ENCODE measurements at regions not wholly inside any gene's neighbourhood (a gene's known extent, or its start where the extent isn't known, plus 50 kb on each side); places are given as distances from the start of the nearest gene placed in this dataset.

- TF ChIP-seq NFYA (IDR thresholded peaks at IDR 0.05; ENCODE audit: borderline replicate concordance, low read depth, low read length) (no peak), NR2C1 (IDR thresholded peaks at IDR 0.05) (no peak), POLR2AphosphoS2 (IDR thresholded peaks at IDR 0.05; ENCODE audit: low read depth, low read length) (no peak), BCL3 (IDR thresholded peaks at IDR 0.05; ENCODE audit: borderline replicate concordance, insufficient read depth, low read depth, low read length, poor library complexity, severe bottlenecking) (no peak), EZH2 (IDR thresholded peaks at IDR 0.05; ENCODE audit: borderline replicate concordance, control insufficient read depth, low read depth, low read length) (no peak), MTA2 (IDR thresholded peaks at IDR 0.05; ENCODE audit: low read depth) (no peak), ZBTB11 (CRISPR knock-in tag; IDR thresholded peaks at IDR 0.05) (no peak), ZBED1 (IDR thresholded peaks at IDR 0.05; ENCODE audit: borderline replicate concordance) (no peak)
These were observed 2191.5 kb upstream of the PCDH20 start (continued) for GRCh38 chr13:63607153-63607552.

GRCh38 chr13:63605962-63606361 is 2190.3 kb upstream of the PCDH20 start:
- FAIRE-seq, result no peak
- POLR2A ChIA-PET, result no interaction called here
- ATAC-seq, result no peak
- no peak for TF ChIP-seq SIX5 (IDR thresholded peaks at IDR 0.05; ENCODE audit: low read depth, low read length, severe bottlenecking)
- TF ChIP-seq GABPA (IDR thresholded peaks at IDR 0.05; ENCODE audit: low read depth), result no peak
- no peak for TF ChIP-seq RAD21 (IDR thresholded peaks at IDR 0.05; ENCODE audit: insufficient read depth, low read depth, low read length)
- no peak for TF ChIP-seq RELB (IDR thresholded peaks at IDR 0.05; ENCODE audit: low read depth)
- TF ChIP-seq STAT3 (IDR thresholded peaks at IDR 0.05; ENCODE audit: low read depth, low read length), result no peak
- no peak for TF ChIP-seq EP300 (IDR thresholded peaks at IDR 0.05; ENCODE audit: borderline replicate concordance in 1 of 2, control insufficient read depth in 1 of 2, low read depth in 2 of 2, low read length in 2 of 2)
- TF ChIP-seq STAT1 (conservative IDR thresholded peaks at IDR 0.05), result no peak
- TF ChIP-seq ATF7 (IDR thresholded peaks at IDR 0.05; ENCODE audit: low read depth), result no peak
- no peak for TF ChIP-seq SUZ12 (IDR thresholded peaks at IDR 0.05; ENCODE audit: unreplicated experiment)
- TF ChIP-seq ATF3 (IDR thresholded peaks at IDR 0.05; ENCODE audit: borderline replicate concordance, extremely low read depth, low read depth, low read length), result no peak

More at GRCh38 chr13:63605962-63606361, 2190.3 kb upstream of the PCDH20 start:
- no peaks in the 10 kb centered on the region; the same call in 2 of the 3 replicates for H3K9me3 ChIP-seq (replicated peaks; ENCODE audit: control insufficient read depth, insufficient read depth, low read length)
- ChIA-PET RAD21 (ENCODE audit: unreplicated experiment) (no interaction called here), SMC1A (ENCODE audit: uncharacterized antibody, unreplicated experiment) (no interaction called here), CTCF (no interaction called here)
- no peak overlapping the region for H3K9ac ChIP-seq (ENCODE audit: control insufficient read depth, insufficient read depth, low read length)
- H3K27me3 ChIP-seq (replicated peaks in 1 of 2; ENCODE audit: control insufficient read depth in 2 of 2, insufficient read depth in 2 of 2, low read length in 1 of 2), result no peaks in the 10 kb centered on the region
- no peak overlapping the region for H3K4me2 ChIP-seq (ENCODE audit: control insufficient read depth, insufficient read depth)
- no TSS peak for BruUV-seq (replicated peaks)
- no peaks in the 10 kb centered on the region for H3K79me2 ChIP-seq (ENCODE audit: control insufficient read depth, insufficient read depth, low read length)
- in situ Hi-C loops (cut with MboI) (no loop called here), intact Hi-C loops (cut with micrococcal nuclease; ENCODE audit: unreplicated experiment) (no loop called here)
- H4K20me1 ChIP-seq (ENCODE audit: control insufficient read depth, insufficient read depth), result no peaks in the 10 kb centered on the region
- no peak overlapping the region for H2AFZ ChIP-seq (ENCODE audit: control insufficient read depth, low read depth, low read length)
- H3K4me1 ChIP-seq (ENCODE audit: control insufficient read depth, insufficient read depth, low read length), result no peaks in the 10 kb centered on the region
- DNase-seq (ENCODE audit: low read depth, low spot score), result no peak
- no peaks in the 10 kb centered on the region for H3K36me3 ChIP-seq (ENCODE audit: control insufficient read depth in 2 of 2, insufficient read depth in 2 of 2, low read length in 1 of 2)
- H3K4me3 ChIP-seq, result no peak overlapping the region
- H3K27ac ChIP-seq (ENCODE audit: control insufficient read depth, insufficient read depth), result no peak overlapping the region
